Endothelial cell of umbilical vein (primary cell): ENCODE measurements at regions not wholly inside any gene's neighbourhood (a gene's known extent, or its start where the extent isn't known, plus 50 kb on each side); places are given as distances from the start of the nearest gene placed in this dataset.

Experiments
- BruUV-seq: library from RNA; stranded (reverse); fragments of 400-500 nt; replicated peaks from 2 replicates; lab custom pipeline; 2021; lab: Mats Ljungman, UMichigan
- CTCF ChIA-PET: fragments of 300-600, 350-600 bp; sonication (Branson Sonifier 250); formaldehyde crosslinking; loops from one replicate; lab custom pipeline; 2021; ENCODE audit warnings: antibody characterized with exemption, inconsistent platforms; lab: Charles Lee
- POLR2A ChIA-PET: fragments of 300-600, 350-600 bp; sonication (Branson Sonifier 250); formaldehyde crosslinking; loops from one replicate; lab custom pipeline; 2021; ENCODE audit warnings: antibody characterized with exemption, inconsistent platforms; lab: Charles Lee
- DNase-seq: peaks from one replicate; pipeline ENCODE4 v3.0.0-alpha.2; 2011; ENCODE audit warnings: low read depth, low spot score
- FAIRE-seq: peaks from 2 replicates; lab custom pipeline; 2011; peaks lifted over from hg19 to GRCh38; lab: Jason Lieb, UNC
- H2AFZ ChIP-seq: 2 replicates; pipeline ENCODE4 v1.6.0; 2012; ENCODE audit warnings: low read depth, low read length, control low read depth, inconsistent platforms
- H3K27ac ChIP-seq: 2 replicates; pipeline ENCODE4 v1.5.1; 2011; ENCODE audit warnings: low read depth, mild to moderate bottlenecking, control low read depth, low read length, moderate library complexity; ENCODE audit not compliant: insufficient read depth
- H3K27me3 ChIP-seq, 2 experiments: 2 replicates each; pipeline versions ENCODE4 v1.6.0 to v1.6.1; 2011; ENCODE audit warnings: low read length in 2 of 2, mixed read lengths in 1 of 2; ENCODE audit not compliant: control insufficient read depth in 2 of 2, insufficient read depth in 2 of 2
- H3K36me3 ChIP-seq, 2 experiments: 2 replicates in 1 of 2; 3 replicates in 1 of 2; pipeline ENCODE4 v1.5.1; 2011; ENCODE audit warnings: low read length in 2 of 2, mild to moderate bottlenecking in 1 of 2, moderate library complexity in 1 of 2; ENCODE audit not compliant: control insufficient read depth in 2 of 2, insufficient read depth in 2 of 2; ENCODE audit errors: extremely low read depth in 1 of 2
- H3K4me1 ChIP-seq: 3 replicates; pipeline ENCODE4 v1.5.1; 2011; ENCODE audit warnings: mild to moderate bottlenecking, low read length; ENCODE audit not compliant: control insufficient read depth, insufficient read depth; ENCODE audit errors: extremely low read depth
- H3K4me2 ChIP-seq: 2 replicates; pipeline ENCODE4 v1.6.1; 2011; ENCODE audit warnings: low read length, control low read depth, mixed read lengths; ENCODE audit not compliant: insufficient read depth
- H3K4me3 ChIP-seq, 3 experiments: fragments of 200-600 bp in 1 of 3; sonication (generic), shearing (Covaris generic) in 1 of 3; replicated peaks in 1 of 3; 2 replicates each; pipeline ENCODE4 v1.5.1; 2011 to 2016; ENCODE audit warnings: control low read depth in 3 of 3, low read length in 3 of 3, mild to moderate bottlenecking in 2 of 3, inconsistent platforms in 1 of 3, low read depth in 1 of 3, moderate library complexity in 1 of 3; ENCODE audit not compliant: insufficient read depth in 1 of 3
- H3K79me2 ChIP-seq: 2 replicates; pipeline ENCODE4 v1.6.0; 2012; ENCODE audit warnings: low read length, inconsistent platforms; ENCODE audit not compliant: control insufficient read depth, insufficient read depth
- H3K9ac ChIP-seq: replicated peaks from 2 replicates; pipeline ENCODE3; 2011; ENCODE audit warnings: low read length, control low read depth; ENCODE audit not compliant: insufficient read depth; ENCODE audit errors: extremely low read depth
- H3K9me1 ChIP-seq: replicated peaks from 3 replicates; pipeline ENCODE4 v1.6.0; 2011; ENCODE audit warnings: mild to moderate bottlenecking, low read length; ENCODE audit not compliant: control insufficient read depth, insufficient read depth; ENCODE audit errors: extremely low read depth
- H3K9me3 ChIP-seq: replicated peaks from 2 replicates; pipeline ENCODE4 v1.5.1; 2012; ENCODE audit warnings: low read length, inconsistent platforms; ENCODE audit not compliant: control insufficient read depth, insufficient read depth
- H4K20me1 ChIP-seq: replicated peaks from 2 replicates; pipeline ENCODE3; 2011; ENCODE audit warnings: mild to moderate bottlenecking, low read length; ENCODE audit not compliant: control insufficient read depth, insufficient read depth; ENCODE audit errors: extremely low read depth
- CTCF ChIP-seq, 2 donors: IDR thresholded peaks; 1 replicate in 1 of 2; 2 replicates in 1 of 2; pipeline ENCODE4 v1.5.1; 2011; ENCODE audit warnings: low read length in 2 of 2, mild to moderate bottlenecking in 2 of 2, moderate library complexity in 2 of 2, control low read depth in 1 of 2, inconsistent platforms in 1 of 2, low read depth in 1 of 2; ENCODE audit not compliant: insufficient read depth in 1 of 2; ENCODE audit errors: extremely low read depth in 1 of 2
- EZH2 ChIP-seq: IDR thresholded peaks from 2 replicates; pipeline ENCODE4 v1.6.1; 2012; ENCODE audit warnings: borderline replicate concordance, low read depth, mild to moderate bottlenecking, moderate library complexity, low read length, inconsistent platforms; ENCODE audit not compliant: severe bottlenecking
- FOS ChIP-seq: IDR thresholded peaks from 2 replicates; pipeline ENCODE4 v1.6.1; 2011; ENCODE audit warnings: mild to moderate bottlenecking, low read length, moderate library complexity, borderline replicate concordance; ENCODE audit not compliant: insufficient read depth
- GATA2 ChIP-seq: IDR thresholded peaks from 2 replicates; pipeline ENCODE4 v1.7.0; 2011; ENCODE audit warnings: low read depth, mild to moderate bottlenecking, moderate library complexity, mixed read lengths, low read length; ENCODE audit not compliant: insufficient read length, insufficient read depth
- JUN ChIP-seq: IDR thresholded peaks from 2 replicates; pipeline ENCODE4 v1.6.1; 2011; ENCODE audit warnings: borderline replicate concordance, low read depth; ENCODE audit not compliant: insufficient read length, insufficient read depth
- MYC ChIP-seq: IDR thresholded peaks from one replicate; pipeline ENCODE4 v1.6.1; 2011; ENCODE audit warnings: mild to moderate bottlenecking, low read depth, low read length
- POLR2A ChIP-seq: IDR thresholded peaks from 2 replicates; pipeline ENCODE4 v1.6.1; 2012; ENCODE audit warnings: low read depth, mild to moderate bottlenecking, control low read depth, low read length
- POLR2AphosphoS5 ChIP-seq: IDR thresholded peaks from 2 replicates; pipeline ENCODE4 v1.6.1; 2012; ENCODE audit warnings: low read depth, mild to moderate bottlenecking, control low read depth, low read length, moderate library complexity; ENCODE audit not compliant: insufficient read depth
- dilution Hi-C: fragments of 300-500 bp; cut with MboI; formaldehyde crosslinking; loops from one replicate; pipeline ENCODE4 v1.15.0; 2019; ENCODE audit warnings: low sequenced_read_pairs; ENCODE audit not compliant: extremely low pct_ligation_motif_present
- intact Hi-C: fragments of 100-400 bp; cut with micrococcal nuclease; formaldehyde crosslinking; loops from one replicate; pipeline ENCODE4 v1.10.0; 2022
- TF ChIP-seq, protein P1 (sequence below): IDR thresholded peaks from 2 replicates; pipeline ENCODE4 v1.6.1; 2011; ENCODE audit not compliant: insufficient read depth, insufficient read length

DNA sequence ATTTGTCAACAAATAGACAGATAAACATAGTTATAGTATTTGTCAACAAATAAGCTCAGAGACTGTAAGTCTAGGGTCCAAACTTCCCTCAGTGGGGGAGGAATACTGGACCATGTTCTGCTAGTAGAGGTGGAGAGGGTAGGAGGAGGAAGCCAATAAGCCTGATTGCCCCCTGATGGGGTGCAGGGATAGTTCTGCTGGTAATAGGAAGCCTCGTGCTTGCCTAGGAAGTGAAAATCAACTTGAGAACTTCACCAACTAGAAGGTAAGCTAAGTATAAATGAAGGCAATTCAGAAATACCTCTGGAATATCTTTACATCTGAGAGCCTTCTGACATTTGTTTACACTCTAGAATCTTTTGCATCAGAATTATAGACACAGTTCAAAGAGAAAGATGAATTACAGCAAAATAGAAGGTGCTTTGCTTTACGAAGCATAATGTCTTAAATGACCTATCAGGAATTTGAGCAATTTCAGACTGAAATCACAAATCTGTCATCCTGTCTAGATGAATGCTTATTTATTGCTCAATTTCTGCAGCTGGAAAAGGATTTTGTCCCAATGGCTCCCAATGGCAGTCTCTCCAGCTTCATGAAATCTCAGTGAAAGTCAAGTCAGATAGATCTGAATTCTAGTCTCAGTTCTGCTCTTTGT, 225.6 kb upstream of the TBC1D5 start:
- H3K9me1 ChIP-seq: no peaks in the 10 kb centered on the region
- no peaks in the 10 kb centered on the region for H3K27me3 ChIP-seq
- no peaks in the 10 kb centered on the region for H3K4me1 ChIP-seq
- no peaks in the 10 kb centered on the region for H3K79me2 ChIP-seq
- no peaks in the 10 kb centered on the region for H4K20me1 ChIP-seq
- no peaks in the 10 kb centered on the region for H3K9me3 ChIP-seq
- BruUV-seq: no TSS peak
- ChIA-PET CTCF (no interaction called here), POLR2A (no interaction called here)
- dilution Hi-C loops (no loop called here), intact Hi-C loops (no loop called here)
- no peak overlapping the region for H2AFZ ChIP-seq
- DNase-seq (no peak), FAIRE-seq (no peak)
- H3K9ac ChIP-seq: no peak overlapping the region
- no peak overlapping the region for H3K4me2 ChIP-seq
- TF ChIP-seq POLR2AphosphoS5 (no peak), MYC (no peak), GATA2 (no peak), POLR2A (no peak), FOS (no peak), CTCF (IDR thresholded peaks at IDR 0.05; ENCODE audit: extremely low read depth in 1 of 2, insufficient read depth in 1 of 2, low read depth in 1 of 2, low read length in 2 of 2) (no peak), JUN (no peak), EZH2 (no peak)
- TF ChIP-seq, protein P1, sequence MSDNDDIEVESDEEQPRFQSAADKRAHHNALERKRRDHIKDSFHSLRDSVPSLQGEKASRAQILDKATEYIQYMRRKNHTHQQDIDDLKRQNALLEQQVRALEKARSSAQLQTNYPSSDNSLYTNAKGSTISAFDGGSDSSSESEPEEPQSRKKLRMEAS: no peak
- no peak overlapping the region for H3K4me3 ChIP-seq
- H3K36me3 ChIP-seq: no peaks in the 10 kb centered on the region
- no peak overlapping the region for H3K27ac ChIP-seq
